ENCODE measurements at regions not wholly inside any gene's neighbourhood (a gene's known extent, or its start where the extent isn't known, plus 50 kb on each side); places are given as distances from the start of the nearest gene placed in this dataset.
A peak's percentile ranks its signal among the peaks of the same experiment; 100 is the strongest.

DNA sequence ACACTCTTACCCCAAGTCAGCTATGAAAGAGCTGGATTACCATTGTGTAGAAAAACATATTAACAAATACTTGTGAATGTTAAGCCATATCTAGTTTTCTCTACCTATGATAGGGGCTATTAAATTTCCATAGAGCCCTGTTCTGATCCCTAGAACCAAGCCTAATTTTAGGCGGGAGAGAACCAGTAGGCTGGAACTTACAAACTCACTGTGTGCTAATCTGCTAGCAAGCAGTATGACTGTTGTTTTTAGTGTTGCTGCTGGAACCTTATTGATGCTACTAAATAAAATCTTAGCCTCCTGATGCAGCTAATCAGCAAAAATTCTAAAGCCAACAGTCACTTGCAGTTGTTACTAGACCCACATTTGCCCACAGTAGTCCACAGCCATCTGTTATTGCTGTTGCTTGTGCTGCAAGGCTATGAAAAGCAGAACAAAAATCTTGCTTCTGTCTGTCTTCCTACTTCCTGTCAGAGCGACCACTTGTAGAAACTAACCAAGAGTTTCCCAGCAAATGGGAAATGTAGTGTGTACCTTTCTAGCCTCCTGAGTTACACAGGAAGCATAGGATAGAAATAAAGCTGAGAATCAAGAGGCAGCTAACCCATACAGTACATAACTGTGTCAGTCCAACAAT, 368.4 kb downstream of the ARL4A start:
- H3K27me3 ChIP-seq, result no peaks in the 10 kb centered on the region
- no peaks in the 10 kb centered on the region for H3K9me3 ChIP-seq
- no peak overlapping the region for H3K4me3 ChIP-seq
- ATAC-seq (peak; percentile 45), DNase-seq (no peak)
- no peaks in the 10 kb centered on the region for H3K36me3 ChIP-seq
- TF ChIP-seq, protein P1, sequence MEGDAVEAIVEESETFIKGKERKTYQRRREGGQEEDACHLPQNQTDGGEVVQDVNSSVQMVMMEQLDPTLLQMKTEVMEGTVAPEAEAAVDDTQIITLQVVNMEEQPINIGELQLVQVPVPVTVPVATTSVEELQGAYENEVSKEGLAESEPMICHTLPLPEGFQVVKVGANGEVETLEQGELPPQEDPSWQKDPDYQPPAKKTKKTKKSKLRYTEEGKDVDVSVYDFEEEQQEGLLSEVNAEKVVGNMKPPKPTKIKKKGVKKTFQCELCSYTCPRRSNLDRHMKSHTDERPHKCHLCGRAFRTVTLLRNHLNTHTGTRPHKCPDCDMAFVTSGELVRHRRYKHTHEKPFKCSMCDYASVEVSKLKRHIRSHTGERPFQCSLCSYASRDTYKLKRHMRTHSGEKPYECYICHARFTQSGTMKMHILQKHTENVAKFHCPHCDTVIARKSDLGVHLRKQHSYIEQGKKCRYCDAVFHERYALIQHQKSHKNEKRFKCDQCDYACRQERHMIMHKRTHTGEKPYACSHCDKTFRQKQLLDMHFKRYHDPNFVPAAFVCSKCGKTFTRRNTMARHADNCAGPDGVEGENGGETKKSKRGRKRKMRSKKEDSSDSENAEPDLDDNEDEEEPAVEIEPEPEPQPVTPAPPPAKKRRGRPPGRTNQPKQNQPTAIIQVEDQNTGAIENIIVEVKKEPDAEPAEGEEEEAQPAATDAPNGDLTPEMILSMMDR (IDR thresholded peaks at IDR 0.05), result no peak
- H3K27ac ChIP-seq, result no peak overlapping the region
- no peaks in the 10 kb centered on the region for H3K4me1 ChIP-seq
- intact Hi-C loops (cut with DNase I), result no loop called here

DNA sequence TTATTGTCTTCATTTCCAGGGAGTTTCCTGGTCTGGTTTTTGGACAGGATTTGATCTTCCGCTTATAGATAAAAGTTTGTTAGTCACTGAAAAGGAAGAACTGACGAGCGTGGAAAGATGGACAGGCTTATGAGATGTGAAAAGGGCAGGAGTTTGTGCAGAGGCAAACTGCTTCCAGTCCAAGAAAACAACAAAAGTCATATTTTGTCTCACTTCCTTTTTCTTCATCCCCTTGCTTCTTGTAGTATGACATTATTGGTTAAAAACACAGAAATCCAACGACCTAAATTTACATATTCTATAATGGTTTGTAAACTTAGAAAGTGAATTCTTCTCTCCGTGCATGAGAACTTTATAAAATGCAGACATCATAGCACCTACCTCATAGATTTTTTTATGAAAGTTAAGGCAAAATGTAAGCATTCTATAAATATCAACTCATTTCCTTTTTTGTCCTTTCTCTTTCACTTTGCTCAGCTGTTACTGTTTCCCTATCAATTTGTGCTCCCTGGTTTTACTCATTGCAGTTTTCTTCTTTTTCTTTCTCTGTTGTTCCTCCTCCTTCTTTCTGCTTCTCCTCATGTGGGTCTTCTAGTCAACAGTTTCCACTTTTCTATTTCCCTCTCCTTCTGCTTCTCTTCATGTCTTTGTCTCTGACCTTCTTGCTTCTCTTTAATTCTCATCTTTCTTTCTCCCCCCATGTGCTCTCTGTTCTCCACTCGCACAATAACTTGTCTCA, 370.2 kb downstream of the ARL4A start:
- H3K27me3 ChIP-seq, result no peaks in the 10 kb centered on the region
- intact Hi-C loops (cut with DNase I), result no loop called here
- ATAC-seq, result no peak
- H3K36me3 ChIP-seq, result no peaks in the 10 kb centered on the region
- H3K4me3 ChIP-seq, result peak overlapping the region; percentile 11
- H3K27ac ChIP-seq, result peak overlapping the region; percentile 3
- H3K9me3 ChIP-seq, result no peaks in the 10 kb centered on the region
- H3K4me1 ChIP-seq, result no peaks in the 10 kb centered on the region
- DNase-seq, result no peak
- TF ChIP-seq, protein P1 (IDR thresholded peaks at IDR 0.05), result no peak

DNA sequence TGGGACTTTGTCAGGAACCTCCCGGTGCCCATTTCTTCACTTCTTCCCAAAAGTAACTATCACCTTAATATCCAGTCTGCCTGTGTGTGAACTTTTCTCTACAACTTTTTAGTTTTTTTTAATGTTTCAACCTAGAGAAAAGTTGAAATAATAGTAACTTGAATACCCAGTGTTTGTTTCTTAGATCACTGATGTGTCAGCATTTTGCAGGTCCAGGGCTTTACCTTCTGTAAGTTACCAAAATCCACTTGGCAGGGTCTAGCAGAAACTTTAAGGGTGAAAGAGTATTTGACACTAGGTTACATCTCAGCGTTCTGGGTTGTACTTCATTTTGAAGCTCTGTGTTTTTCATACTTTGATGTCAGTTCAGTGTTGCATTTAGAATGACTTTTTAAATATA, 372.7 kb downstream of the ARL4A start:
- Histone ChIP-seq H3K4me3 (no peak overlapping the region), H3K36me3 (no peaks in the 10 kb centered on the region), H3K9me3 (no peaks in the 10 kb centered on the region), H3K27me3 (no peaks in the 10 kb centered on the region), H3K4me1 (no peaks in the 10 kb centered on the region), H3K27ac (no peak overlapping the region)
- no peak for ATAC-seq
- intact Hi-C loops (cut with DNase I), result no loop called here
- TF ChIP-seq, protein P1 (IDR thresholded peaks at IDR 0.05), result no peak
- DNase-seq, result no peak

DNA sequence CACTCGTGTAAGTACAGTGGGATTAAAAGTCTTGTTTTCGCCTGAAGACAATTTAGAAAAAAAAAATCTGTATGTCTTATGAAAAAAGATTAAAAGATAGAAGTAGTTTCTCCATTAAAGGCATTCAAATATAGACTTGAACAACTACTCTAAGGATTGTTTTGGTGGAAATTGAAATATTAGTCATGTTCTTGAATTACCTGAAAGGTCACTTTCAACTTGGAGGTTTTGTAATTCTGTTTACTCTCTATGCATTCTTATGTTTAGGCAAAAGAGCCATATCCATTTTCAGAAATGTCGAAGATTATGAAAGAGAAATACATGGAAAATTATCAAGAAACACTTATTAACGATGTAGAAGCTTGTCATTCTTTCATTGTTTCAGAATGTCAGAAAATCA, 373.7 kb downstream of the ARL4A start:
- Histone ChIP-seq H3K27me3 (no peaks in the 10 kb centered on the region), H3K9me3 (no peaks in the 10 kb centered on the region), H3K4me1 (no peaks in the 10 kb centered on the region), H3K36me3 (no peaks in the 10 kb centered on the region), H3K4me3 (no peak overlapping the region), H3K27ac (no peak overlapping the region)
- ATAC-seq (no peak), DNase-seq (no peak)
- intact Hi-C loops (cut with DNase I), result no loop called here
- TF ChIP-seq, protein P1 (IDR thresholded peaks at IDR 0.05), result no peak

DNA sequence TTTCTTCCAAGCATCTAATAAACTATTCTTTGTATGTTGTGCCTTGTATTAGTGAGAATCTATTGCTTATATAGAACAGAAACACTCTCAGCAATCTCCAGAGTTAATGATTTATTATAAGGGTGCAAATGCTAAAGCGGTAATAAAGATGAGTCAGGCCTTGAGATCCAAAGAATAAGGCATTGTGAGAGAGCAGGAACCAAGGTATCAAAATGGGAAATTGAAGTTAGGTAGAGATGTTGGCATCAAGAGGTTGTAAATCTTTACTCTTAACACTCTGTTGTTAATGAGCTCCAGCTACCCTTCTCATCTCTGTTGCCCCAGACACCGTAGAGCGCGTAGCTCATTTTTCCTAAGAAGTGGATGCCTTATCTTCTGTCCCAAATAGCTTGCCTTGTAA, 375.2 kb downstream of the ARL4A start:
- Histone ChIP-seq H3K27me3 (no peaks in the 10 kb centered on the region), H3K9me3 (no peaks in the 10 kb centered on the region), H3K27ac (no peak overlapping the region), H3K36me3 (no peaks in the 10 kb centered on the region), H3K4me1 (no peaks in the 10 kb centered on the region), H3K4me3 (no peak overlapping the region)
- intact Hi-C loops (cut with DNase I), result no loop called here
- TF ChIP-seq, protein P1 (IDR thresholded peaks at IDR 0.05), result no peak
- DNase-seq, result no peak
- ATAC-seq, result no peak

Data from upper lobe of right lung (tissue), 1 donor.